ENCODE measurements at regions not wholly inside any gene's neighbourhood (a gene's known extent, or its start where the extent isn't known, plus 50 kb on each side); places are given as distances from the start of the nearest gene placed in this dataset.

- no peaks in the 10 kb centered on the region for H3K27me3 ChIP-seq (replicated peaks; ENCODE audit: control insufficient read depth, insufficient read depth, low read length)
- no peak overlapping the region for H3K9ac ChIP-seq (ENCODE audit: low read length)
- DNase-seq (ENCODE audit: low read depth): no peak
- H3K9me3 ChIP-seq (ENCODE audit: control insufficient read depth, low read length): no peaks in the 10 kb centered on the region
- H3K4me1 ChIP-seq (ENCODE audit: control insufficient read depth, insufficient read depth, low read length): no peaks in the 10 kb centered on the region
- H3K4me3 ChIP-seq (ENCODE audit: low read length): no peak overlapping the region
- H3K36me3 ChIP-seq (ENCODE audit: control insufficient read depth, insufficient read depth, low read length, severe bottlenecking): no peaks in the 10 kb centered on the region
Measured at GRCh38 chr18:78732273-78733210, 247.1 kb upstream of the SALL3 start.

DNA sequence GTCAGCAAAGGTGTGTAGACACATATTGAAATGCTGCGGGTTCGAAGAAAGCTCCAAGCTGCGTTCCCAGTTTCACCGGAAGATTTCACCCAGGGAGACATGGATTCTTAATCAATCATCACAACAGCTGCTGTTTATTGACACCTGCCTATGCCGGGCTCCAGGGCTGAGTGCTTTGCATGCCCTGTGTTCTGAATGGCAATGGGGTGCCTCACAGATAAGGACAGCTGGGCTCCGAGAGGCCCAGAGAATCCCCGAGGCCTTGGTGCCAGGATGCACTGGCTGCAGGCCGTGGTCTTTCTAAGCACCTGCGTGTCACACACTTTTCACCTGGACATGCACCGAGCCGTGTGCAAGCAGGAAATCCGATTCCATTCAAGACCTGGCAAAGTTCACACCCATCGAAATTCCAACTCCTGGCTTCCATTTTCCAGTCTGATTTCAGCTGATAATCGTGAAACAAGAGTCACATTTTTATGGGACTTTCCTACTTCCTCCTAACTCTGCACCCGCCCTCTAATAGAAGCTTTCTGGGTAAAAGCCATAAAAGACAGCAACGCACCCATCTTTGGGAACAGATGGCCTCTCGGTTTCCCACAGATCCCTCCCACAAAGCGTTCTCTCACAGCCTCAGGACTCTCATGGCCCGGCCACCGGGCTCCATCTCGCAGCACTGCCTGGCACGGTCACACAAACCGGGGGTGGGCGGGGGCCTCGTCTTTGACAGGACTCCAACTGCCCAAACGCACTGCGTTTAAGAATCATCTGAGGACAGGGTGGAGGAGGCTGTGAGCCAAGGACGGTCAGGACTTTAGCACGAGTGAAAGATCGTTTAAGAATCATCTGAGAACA, 245.6 kb upstream of the SALL3 start:
- Histone ChIP-seq H3K4me3 (ENCODE audit: low read length) (no peak overlapping the region), H3K36me3 (ENCODE audit: control insufficient read depth, insufficient read depth, low read length, severe bottlenecking) (no peaks in the 10 kb centered on the region), H3K27me3 (replicated peaks; ENCODE audit: control insufficient read depth, insufficient read depth, low read length) (no peaks in the 10 kb centered on the region), H3K9ac (ENCODE audit: low read length) (no peak overlapping the region), H3K9me3 (ENCODE audit: control insufficient read depth, low read length) (no peaks in the 10 kb centered on the region), H3K4me1 (ENCODE audit: control insufficient read depth, insufficient read depth, low read length) (no peaks in the 10 kb centered on the region)
- DNase-seq (ENCODE audit: low read depth): no peak

DNA sequence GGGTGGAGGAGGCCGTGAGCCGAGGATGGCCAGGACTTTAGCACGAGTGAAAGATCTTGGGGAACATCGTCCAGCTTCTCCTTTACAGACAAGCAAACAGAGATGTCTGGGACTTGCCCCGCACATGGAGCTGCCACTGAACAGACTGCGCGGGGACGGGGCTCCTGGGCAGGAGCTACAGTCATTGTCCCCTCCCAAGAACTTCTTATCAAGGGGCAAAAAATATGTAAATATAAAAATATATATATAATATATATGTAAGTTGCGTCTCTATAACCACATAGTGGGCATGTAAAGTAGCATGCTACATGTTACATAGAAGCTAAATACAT, 245.0 kb upstream of the SALL3 start:
- Histone ChIP-seq H3K36me3 (ENCODE audit: control insufficient read depth, insufficient read depth, low read length, severe bottlenecking) (no peaks in the 10 kb centered on the region), H3K27me3 (replicated peaks; ENCODE audit: control insufficient read depth, insufficient read depth, low read length) (no peaks in the 10 kb centered on the region), H3K9ac (ENCODE audit: low read length) (no peak overlapping the region), H3K4me1 (ENCODE audit: control insufficient read depth, insufficient read depth, low read length) (no peaks in the 10 kb centered on the region), H3K4me3 (ENCODE audit: low read length) (no peak overlapping the region), H3K9me3 (ENCODE audit: control insufficient read depth, low read length) (no peaks in the 10 kb centered on the region)
- no peak for DNase-seq (ENCODE audit: low read depth)

DNA sequence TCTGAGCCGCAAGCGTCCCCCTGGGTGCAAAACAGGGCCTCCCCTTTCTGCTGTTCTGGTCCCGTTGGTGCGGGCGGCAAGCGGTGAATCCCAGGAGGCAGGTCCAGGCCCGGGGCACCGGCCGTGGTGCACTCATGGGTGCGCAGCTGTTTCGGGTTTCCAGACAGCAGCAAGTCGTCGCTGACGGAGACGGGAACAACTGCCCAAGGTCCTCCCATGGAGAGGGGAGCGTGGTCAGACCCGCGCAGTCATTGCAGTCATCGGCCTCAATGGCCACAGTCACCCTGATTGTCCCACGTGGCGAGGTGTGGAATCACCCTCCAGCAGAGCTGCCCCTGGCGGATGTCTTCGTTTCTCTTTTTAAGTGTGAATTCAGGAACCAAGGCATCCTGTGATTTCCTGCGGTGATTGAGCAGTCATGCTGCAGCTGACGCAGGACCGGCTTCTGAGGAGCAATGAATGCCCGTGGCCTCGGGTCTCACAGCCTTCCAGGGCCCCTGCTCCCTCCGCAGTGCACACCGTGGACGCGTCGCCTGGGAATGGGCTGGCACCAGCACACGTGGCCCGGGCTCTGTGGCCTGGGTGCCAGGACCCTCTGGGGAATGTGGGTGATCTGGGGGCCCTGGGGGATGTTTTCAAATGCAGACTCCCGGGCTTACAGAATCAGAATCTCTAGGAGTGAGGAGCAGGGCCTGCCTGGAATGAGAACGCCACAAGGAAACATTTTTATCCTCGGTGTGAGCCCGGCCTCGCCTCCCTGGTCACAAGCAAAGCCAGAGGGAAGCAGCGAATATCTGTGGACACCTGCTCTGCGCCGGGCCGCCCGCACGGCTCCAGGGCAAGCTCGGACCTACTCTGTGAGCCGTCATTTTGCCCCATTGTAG, 244.2 kb upstream of the SALL3 start:
- H3K4me1 ChIP-seq (ENCODE audit: control insufficient read depth, insufficient read depth, low read length): no peaks in the 10 kb centered on the region
- no peaks in the 10 kb centered on the region for H3K27me3 ChIP-seq (replicated peaks; ENCODE audit: control insufficient read depth, insufficient read depth, low read length)
- H3K36me3 ChIP-seq (ENCODE audit: control insufficient read depth, insufficient read depth, low read length, severe bottlenecking): no peaks in the 10 kb centered on the region
- no peak overlapping the region for H3K9ac ChIP-seq (ENCODE audit: low read length)
- H3K9me3 ChIP-seq (ENCODE audit: control insufficient read depth, low read length): no peaks in the 10 kb centered on the region
- no peak overlapping the region for H3K4me3 ChIP-seq (ENCODE audit: low read length)
- no peak for DNase-seq (ENCODE audit: low read depth)

GRCh38 chr18:78736015-78736690, 243.5 kb upstream of the SALL3 start:
- no peaks in the 10 kb centered on the region for H3K9me3 ChIP-seq (ENCODE audit: control insufficient read depth, low read length)
- no peak overlapping the region for H3K9ac ChIP-seq (ENCODE audit: low read length)
- no peak overlapping the region for H3K4me3 ChIP-seq (ENCODE audit: low read length)
- no peaks in the 10 kb centered on the region for H3K36me3 ChIP-seq (ENCODE audit: control insufficient read depth, insufficient read depth, low read length, severe bottlenecking)
- no peak for DNase-seq (ENCODE audit: low read depth)
- H3K4me1 ChIP-seq (ENCODE audit: control insufficient read depth, insufficient read depth, low read length): no peaks in the 10 kb centered on the region
- no peaks in the 10 kb centered on the region for H3K27me3 ChIP-seq (replicated peaks; ENCODE audit: control insufficient read depth, insufficient read depth, low read length)

DNA sequence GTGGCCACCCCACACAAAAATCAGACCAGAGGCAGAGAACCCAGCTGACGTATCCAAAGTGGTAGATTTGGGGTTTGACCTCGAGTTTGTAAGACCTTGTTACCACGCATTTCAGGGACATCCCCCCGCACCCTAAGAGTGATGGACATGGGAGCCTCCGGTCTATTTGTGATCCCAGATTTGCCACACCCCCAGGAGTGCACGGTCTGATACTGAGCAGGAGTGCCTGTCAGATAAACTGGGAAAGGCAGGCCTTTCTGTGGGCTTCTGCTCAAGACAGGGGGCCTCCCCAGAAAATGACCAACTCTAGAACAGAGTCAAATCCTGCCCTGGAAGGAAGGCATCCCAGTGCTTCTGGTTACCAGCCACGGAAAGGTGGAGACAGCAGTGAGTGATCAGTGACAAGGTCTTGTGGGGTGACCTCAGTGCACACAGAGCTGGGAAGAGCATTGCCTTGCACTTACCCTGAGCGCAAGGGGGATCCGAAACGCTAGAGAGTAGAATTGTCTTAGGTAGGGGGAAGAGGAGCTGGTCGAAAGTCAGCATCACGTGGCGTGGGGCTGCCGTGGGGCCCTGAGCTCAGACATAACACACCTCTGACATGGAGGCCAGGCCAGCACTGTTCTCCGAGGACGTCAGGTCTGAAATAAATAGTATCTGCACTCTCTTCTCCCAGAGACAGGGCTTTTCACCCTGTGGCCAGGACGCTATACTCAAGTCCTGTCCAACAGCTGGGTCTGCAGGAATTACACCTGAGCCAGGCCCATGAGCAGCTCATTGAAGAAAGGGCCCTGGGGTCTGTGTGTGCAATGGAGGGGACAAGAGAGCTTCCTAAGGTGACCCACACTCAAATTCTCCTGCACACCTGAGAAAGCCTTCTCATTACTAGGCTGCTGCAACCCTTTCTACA, 242.4 kb upstream of the SALL3 start:
- Histone ChIP-seq H3K27me3 (replicated peaks; ENCODE audit: control insufficient read depth, insufficient read depth, low read length) (no peaks in the 10 kb centered on the region), H3K9me3 (ENCODE audit: control insufficient read depth, low read length) (no peaks in the 10 kb centered on the region), H3K4me1 (ENCODE audit: control insufficient read depth, insufficient read depth, low read length) (no peaks in the 10 kb centered on the region), H3K4me3 (ENCODE audit: low read length) (no peak overlapping the region), H3K36me3 (ENCODE audit: control insufficient read depth, insufficient read depth, low read length, severe bottlenecking) (no peaks in the 10 kb centered on the region), H3K9ac (ENCODE audit: low read length) (no peak overlapping the region)
- DNase-seq (ENCODE audit: low read depth): no peak

DNA sequence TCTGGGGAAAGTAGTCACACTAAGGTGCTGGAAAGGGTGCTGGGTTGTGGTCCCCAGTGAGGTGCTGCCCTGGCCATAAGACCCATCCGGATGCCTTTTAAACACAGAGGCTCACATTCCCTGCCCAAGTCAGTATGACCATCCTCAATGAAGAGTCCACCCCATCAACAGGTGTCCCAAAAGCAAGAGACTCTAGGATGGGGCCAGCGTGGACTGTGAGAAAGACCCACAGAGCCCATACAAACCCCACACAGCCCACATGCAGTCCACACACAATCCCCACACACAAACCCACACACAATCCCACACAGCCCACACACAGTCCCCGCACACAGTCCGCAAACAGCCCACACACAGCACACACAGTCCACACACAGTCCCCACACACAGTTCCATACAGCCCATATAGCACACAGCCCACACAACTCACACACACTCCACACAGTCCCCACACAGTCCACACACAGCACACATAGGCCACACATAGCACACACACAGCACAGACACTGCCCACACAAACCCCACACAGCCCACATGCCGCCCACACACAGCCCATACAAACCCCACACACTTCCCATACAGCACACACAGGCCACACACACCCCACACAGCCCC, 241.4 kb upstream of the SALL3 start:
- H3K4me3 ChIP-seq (ENCODE audit: low read length): no peak overlapping the region
- no peak overlapping the region for H3K9ac ChIP-seq (ENCODE audit: low read length)
- H3K27me3 ChIP-seq (replicated peaks; ENCODE audit: control insufficient read depth, insufficient read depth, low read length): no peaks in the 10 kb centered on the region
- H3K36me3 ChIP-seq (ENCODE audit: control insufficient read depth, insufficient read depth, low read length, severe bottlenecking): no peaks in the 10 kb centered on the region
- DNase-seq (ENCODE audit: low read depth): no peak
- H3K4me1 ChIP-seq (ENCODE audit: control insufficient read depth, insufficient read depth, low read length): no peaks in the 10 kb centered on the region
- H3K9me3 ChIP-seq (ENCODE audit: control insufficient read depth, low read length): no peaks in the 10 kb centered on the region

DNA sequence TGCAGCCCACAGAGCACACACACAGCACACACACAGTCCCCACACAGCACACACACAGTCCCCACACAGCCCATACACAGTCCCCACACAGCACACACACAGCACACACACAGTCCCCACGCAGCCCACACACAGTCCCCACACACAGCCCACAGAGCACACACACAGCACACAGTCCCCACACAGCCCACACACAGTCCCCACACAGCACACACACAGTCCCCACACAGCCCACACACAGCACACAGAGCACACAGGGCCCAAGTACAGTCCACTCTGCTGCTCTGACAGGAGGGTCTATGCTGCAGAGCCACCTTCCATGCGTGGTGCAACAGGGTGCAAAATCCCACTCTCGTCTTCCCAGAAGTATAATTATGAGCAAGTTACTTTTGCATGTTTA, 240.5 kb upstream of the SALL3 start:
- Histone ChIP-seq H3K36me3 (ENCODE audit: control insufficient read depth, insufficient read depth, low read length, severe bottlenecking) (no peaks in the 10 kb centered on the region), H3K27me3 (replicated peaks; ENCODE audit: control insufficient read depth, insufficient read depth, low read length) (no peaks in the 10 kb centered on the region), H3K9ac (ENCODE audit: low read length) (no peak overlapping the region), H3K9me3 (ENCODE audit: control insufficient read depth, low read length) (no peaks in the 10 kb centered on the region), H3K4me1 (ENCODE audit: control insufficient read depth, insufficient read depth, low read length) (no peaks in the 10 kb centered on the region), H3K4me3 (ENCODE audit: low read length) (no peak overlapping the region)
- DNase-seq (ENCODE audit: low read depth): no peak

GRCh38 chr18:78739882-78740677, 239.5 kb upstream of the SALL3 start:
- H3K4me1 ChIP-seq (ENCODE audit: control insufficient read depth, insufficient read depth, low read length): no peaks in the 10 kb centered on the region
- no peaks in the 10 kb centered on the region for H3K9me3 ChIP-seq (ENCODE audit: control insufficient read depth, low read length)
- no peak overlapping the region for H3K4me3 ChIP-seq (ENCODE audit: low read length)
- no peaks in the 10 kb centered on the region for H3K27me3 ChIP-seq (replicated peaks; ENCODE audit: control insufficient read depth, insufficient read depth, low read length)
- no peak overlapping the region for H3K9ac ChIP-seq (ENCODE audit: low read length)
- DNase-seq (ENCODE audit: low read depth): no peak
- H3K36me3 ChIP-seq (ENCODE audit: control insufficient read depth, insufficient read depth, low read length, severe bottlenecking): no peaks in the 10 kb centered on the region
